GM12872 (cell line): ENCODE measurements at regions not wholly inside any gene's neighbourhood (a gene's known extent, or its start where the extent isn't known, plus 50 kb on each side); places are given as distances from the start of the nearest gene placed in this dataset.

Experiments
- CTCF ChIP-seq: IDR thresholded peaks from 3 replicates; pipeline ENCODE4 v1.5.1; 2011; ENCODE audit warnings: low read depth, mild to moderate bottlenecking, low read length, moderate library complexity; ENCODE audit not compliant: insufficient read depth

GRCh38 chr6:95865857-95866256 lies 149.9 kb upstream of the FUT9 start:
- no peak for TF ChIP-seq CTCF

DNA sequence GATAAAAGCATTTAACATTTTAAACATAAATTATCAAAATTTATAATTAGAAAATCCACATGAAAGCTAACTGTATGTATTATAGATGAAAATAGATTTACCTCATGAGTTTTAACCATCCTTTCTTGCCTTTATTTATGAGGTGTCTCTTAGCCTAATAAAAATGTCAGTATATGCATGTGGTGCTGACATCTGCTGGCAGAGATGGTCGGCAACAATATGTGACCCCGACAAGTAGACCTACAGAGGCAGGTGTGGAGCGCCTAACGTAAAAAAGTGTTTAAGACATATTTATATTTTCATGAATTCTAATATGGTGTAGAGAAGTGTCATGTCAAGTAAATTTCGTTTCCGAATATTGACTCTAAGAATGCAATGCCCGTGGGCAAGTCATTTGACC lies 149.0 kb upstream of the FUT9 start:
- peak; percentile 33; the same call in 2 of the 3 replicates for TF ChIP-seq CTCF

- TF ChIP-seq CTCF = no peak
Measured at GRCh38 chr6:95867205-95867604, 148.6 kb upstream of the FUT9 start.

GRCh38 chr6:95877480-95877879 lies 138.3 kb upstream of the FUT9 start:
- TF ChIP-seq CTCF = no peak

- TF ChIP-seq CTCF = no peak
Measured at GRCh38 chr6:95879856-95880255, 135.9 kb upstream of the FUT9 start.

DNA sequence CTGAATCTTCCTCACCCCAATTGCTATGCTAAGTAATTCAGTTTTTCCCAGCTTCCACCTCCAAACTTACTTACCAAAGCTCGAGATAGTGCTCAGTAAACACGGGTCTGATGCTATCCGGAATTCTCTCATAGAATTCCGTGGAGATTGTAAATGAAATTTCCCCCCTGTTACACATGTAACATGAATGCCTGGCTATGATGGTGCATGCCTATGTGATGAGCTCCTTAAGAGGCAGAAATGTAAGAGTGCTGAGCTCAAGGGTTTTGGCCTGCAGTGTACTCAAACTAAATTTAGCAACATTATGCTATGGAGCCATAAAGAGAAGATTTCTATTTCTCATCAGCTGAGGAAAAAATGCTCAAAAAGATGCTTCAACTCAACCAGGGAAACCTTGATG lies 133.4 kb upstream of the FUT9 start:
- TF ChIP-seq CTCF = no peak

- TF ChIP-seq CTCF = no peak
Measured at GRCh38 chr6:95905132-95905531, 110.6 kb upstream of the FUT9 start.

- no peak for TF ChIP-seq CTCF
Measured at GRCh38 chr6:95917034-95917433, 98.7 kb upstream of the FUT9 start.
